ENCODE measurements at regions not wholly inside any gene's neighbourhood (a gene's known extent, or its start where the extent isn't known, plus 50 kb on each side); places are given as distances from the start of the nearest gene placed in this dataset.
A peak's percentile ranks its signal among the peaks of the same experiment; 100 is the strongest.

GRCh38 chr10:28801869-28802268, 124.5 kb downstream of the BAMBI start:
- TF ChIP-seq CTCF (IDR thresholded peaks at IDR 0.05; ENCODE audit: low read depth, low read length, missing input control) (no peak), MAX (IDR thresholded peaks at IDR 0.05) (no peak), SP1 (IDR thresholded peaks at IDR 0.05) (peak; percentile 58), YY1 (IDR thresholded peaks at IDR 0.05) (peak; percentile 71), HNF4A (conservative IDR thresholded peaks at IDR 0.05) (peak; percentile 48 to 72), FOXA2 (IDR thresholded peaks at IDR 0.05) (peak; percentile 79), GABPA (IDR thresholded peaks at IDR 0.05 in 1 of 2, conservative IDR thresholded peaks at IDR 0.05 in 1 of 2) (no peak), ZBTB33 (IDR thresholded peaks at IDR 0.05) (no peak)
